ENCODE measurements at regions not wholly inside any gene's neighbourhood (a gene's known extent, or its start where the extent isn't known, plus 50 kb on each side); places are given as distances from the start of the nearest gene placed in this dataset.

DNA sequence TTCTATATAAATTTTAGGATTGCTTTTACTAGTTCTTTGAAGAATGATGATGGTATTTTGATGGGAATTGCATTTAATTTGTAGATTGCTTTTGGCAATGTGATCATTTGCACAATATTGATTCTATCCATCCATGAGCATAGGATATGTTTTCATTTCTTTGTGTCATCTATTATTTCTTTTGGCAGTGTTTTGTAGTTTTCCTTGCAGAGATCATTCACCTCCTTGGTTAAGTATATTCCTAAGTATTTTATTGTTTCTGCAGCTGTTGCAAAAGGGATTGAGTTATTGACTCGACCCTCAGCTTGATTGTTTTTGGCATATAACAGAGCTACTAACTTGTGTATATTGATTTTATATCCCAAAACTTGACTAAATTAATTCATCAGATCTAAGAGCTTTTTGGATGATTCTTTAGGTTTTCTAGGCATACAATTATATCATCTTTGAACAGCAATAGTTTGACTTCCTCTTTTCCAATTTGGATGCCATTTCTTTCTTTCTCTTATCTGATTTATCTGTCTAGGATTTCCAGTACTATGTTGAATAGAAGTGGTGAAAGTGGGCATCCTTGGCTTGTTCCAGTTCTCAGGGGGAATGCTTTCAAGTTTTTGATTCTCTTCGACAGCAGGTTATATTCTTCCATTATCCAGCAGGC lies 668.1 kb downstream of the SLC16A7 start:
- TF ChIP-seq, protein P1, sequence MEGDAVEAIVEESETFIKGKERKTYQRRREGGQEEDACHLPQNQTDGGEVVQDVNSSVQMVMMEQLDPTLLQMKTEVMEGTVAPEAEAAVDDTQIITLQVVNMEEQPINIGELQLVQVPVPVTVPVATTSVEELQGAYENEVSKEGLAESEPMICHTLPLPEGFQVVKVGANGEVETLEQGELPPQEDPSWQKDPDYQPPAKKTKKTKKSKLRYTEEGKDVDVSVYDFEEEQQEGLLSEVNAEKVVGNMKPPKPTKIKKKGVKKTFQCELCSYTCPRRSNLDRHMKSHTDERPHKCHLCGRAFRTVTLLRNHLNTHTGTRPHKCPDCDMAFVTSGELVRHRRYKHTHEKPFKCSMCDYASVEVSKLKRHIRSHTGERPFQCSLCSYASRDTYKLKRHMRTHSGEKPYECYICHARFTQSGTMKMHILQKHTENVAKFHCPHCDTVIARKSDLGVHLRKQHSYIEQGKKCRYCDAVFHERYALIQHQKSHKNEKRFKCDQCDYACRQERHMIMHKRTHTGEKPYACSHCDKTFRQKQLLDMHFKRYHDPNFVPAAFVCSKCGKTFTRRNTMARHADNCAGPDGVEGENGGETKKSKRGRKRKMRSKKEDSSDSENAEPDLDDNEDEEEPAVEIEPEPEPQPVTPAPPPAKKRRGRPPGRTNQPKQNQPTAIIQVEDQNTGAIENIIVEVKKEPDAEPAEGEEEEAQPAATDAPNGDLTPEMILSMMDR (IDR thresholded peaks at IDR 0.05; ENCODE audit: poor library complexity): no peak
- TF ChIP-seq EZH2 (IDR thresholded peaks at IDR 0.05; ENCODE audit: borderline replicate concordance): no peak

Data from hepatocyte (in vitro differentiated cells).